C4-2B (cell line): ENCODE measurements at regions not wholly inside any gene's neighbourhood (a gene's known extent, or its start where the extent isn't known, plus 50 kb on each side); places are given as distances from the start of the nearest gene placed in this dataset.

Experiments
- ZFX ChIP-seq: fragments of 450-650 bp; IDR thresholded peaks from 2 replicates; pipeline ENCODE4 v1.6.1; 2017
- TF ChIP-seq, protein P1 (sequence below): fragments of 450-650 bp; conservative IDR thresholded peaks from 2 replicates; pipeline ENCODE4 v1.5.1; 2017; ENCODE audit warnings: mild to moderate bottlenecking

DNA sequence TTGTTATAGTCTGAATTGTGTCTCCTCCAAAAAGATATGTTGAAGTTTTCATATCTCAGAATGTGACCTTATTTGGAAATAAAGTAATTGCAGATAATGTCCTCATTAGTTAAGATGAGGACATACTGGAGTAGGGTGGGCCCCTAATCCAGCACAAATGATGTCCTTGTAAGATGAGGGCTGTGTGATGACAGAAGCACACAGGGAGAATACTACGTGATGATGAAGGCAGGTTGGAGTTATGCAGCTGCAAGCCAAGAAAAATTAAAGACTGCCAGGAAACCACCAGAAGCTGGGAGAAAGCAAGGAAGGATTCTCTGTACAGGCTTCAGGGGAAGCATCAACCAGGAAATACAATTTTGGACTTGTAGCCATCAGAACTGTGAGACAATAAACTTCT lies 58.3 kb upstream of the PNPT1 start:
- TF ChIP-seq, protein P1, sequence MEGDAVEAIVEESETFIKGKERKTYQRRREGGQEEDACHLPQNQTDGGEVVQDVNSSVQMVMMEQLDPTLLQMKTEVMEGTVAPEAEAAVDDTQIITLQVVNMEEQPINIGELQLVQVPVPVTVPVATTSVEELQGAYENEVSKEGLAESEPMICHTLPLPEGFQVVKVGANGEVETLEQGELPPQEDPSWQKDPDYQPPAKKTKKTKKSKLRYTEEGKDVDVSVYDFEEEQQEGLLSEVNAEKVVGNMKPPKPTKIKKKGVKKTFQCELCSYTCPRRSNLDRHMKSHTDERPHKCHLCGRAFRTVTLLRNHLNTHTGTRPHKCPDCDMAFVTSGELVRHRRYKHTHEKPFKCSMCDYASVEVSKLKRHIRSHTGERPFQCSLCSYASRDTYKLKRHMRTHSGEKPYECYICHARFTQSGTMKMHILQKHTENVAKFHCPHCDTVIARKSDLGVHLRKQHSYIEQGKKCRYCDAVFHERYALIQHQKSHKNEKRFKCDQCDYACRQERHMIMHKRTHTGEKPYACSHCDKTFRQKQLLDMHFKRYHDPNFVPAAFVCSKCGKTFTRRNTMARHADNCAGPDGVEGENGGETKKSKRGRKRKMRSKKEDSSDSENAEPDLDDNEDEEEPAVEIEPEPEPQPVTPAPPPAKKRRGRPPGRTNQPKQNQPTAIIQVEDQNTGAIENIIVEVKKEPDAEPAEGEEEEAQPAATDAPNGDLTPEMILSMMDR: no peak
- no peak for TF ChIP-seq ZFX
